ENCODE measurements at regions not wholly inside any gene's neighbourhood (a gene's known extent, or its start where the extent isn't known, plus 50 kb on each side); places are given as distances from the start of the nearest gene placed in this dataset.

GRCh38 chr1:194825382-194825781 lies 1639.0 kb upstream of the B3GALT2 start:
- peak; percentile 46 for TF ChIP-seq CTCF (conservative IDR thresholded peaks at IDR 0.05; ENCODE audit: low read length)
- TF ChIP-seq EZH2phosphoT487 (IDR thresholded peaks at IDR 0.05; ENCODE audit: borderline replicate concordance), result no peak

All from Loucy (cell line).